ENCODE measurements at regions not wholly inside any gene's neighbourhood (a gene's known extent, or its start where the extent isn't known, plus 50 kb on each side); places are given as distances from the start of the nearest gene placed in this dataset.
"Not testable (repeated sequence)": the region's sequence is repeated elsewhere in the genome, so short reads cannot be mapped to it uniquely, and the experiment has no call there.

DNA sequence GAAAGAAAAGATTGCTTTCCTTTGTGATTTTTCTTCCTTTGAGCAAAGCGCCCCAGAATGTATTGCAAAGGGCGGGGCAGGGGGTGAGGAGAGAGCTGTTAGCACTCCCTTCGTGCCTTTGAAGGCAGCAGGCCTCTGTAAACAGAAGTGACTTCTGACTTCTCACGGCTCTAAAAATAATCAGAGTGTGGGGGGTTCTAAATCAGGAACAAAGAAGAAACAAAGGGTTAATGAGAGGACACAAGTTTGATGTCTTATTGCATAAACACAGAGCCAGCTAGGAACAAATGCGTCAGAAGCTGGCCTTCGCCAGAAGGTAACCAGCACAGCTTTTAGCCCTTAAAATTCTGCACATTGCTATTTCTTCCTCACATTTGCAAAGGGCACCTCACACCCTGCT lies 626.2 kb downstream of the MID1IP1 start:
- intact Hi-C loops (cut with micrococcal nuclease) = no loop called here

- intact Hi-C loops (cut with micrococcal nuclease) = no loop called here
Observed at GRCh38 chrX:39427906-39428305, 626.6 kb downstream of the MID1IP1 start.

GRCh38 chrX:39430551-39430950 lies 629.3 kb downstream of the MID1IP1 start:
- intact Hi-C loops (cut with micrococcal nuclease) = no loop called here

GRCh38 chrX:39431893-39432292 lies 630.6 kb downstream of the MID1IP1 start:
- intact Hi-C loops (cut with micrococcal nuclease) = no loop called here

- intact Hi-C loops (cut with micrococcal nuclease) = not testable (repeated sequence)
Observed at GRCh38 chrX:39434671-39435070, 633.4 kb downstream of the MID1IP1 start.

- intact Hi-C loops (cut with micrococcal nuclease) = not testable (repeated sequence)
Observed at GRCh38 chrX:39436538-39436937, 635.3 kb downstream of the MID1IP1 start.

DNA sequence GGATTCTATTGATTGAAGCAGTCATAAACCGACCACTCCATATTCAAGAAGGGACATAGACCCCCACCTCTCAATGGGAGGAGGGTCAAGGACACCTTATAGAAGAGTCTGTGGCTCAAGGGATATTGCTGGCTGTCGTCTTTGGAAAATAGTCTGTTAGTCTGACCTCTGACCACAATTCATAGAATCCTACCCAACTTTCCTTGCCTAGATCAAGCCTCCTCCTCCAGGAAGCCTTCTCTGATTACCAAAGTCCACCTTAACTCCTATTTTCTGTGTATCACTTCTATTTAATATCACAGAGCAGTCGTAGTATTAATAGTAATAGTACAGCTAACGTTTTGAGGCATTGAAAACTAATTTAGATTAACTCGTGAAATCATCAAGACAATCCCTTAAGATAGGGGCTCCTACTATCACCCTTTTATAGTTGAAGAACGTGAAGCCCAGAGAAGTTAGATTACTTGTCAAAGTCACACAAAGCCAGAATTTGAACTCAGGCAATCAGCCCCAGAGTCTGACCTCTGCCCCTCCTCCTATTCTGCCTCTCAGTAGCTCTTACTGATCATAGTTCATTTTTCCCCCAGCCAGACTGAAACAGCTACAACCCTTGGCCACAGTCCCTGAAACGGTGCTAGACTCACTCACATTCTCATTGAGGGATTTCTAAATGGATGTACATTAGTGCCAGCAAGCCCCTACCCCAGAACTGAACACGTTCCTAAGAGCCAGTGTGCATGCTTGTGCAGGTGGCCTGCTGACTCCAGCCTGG lies 636.6 kb downstream of the MID1IP1 start:
- intact Hi-C loops (cut with micrococcal nuclease) = no loop called here

- intact Hi-C loops (cut with micrococcal nuclease) = no loop called here
Observed at GRCh38 chrX:39438603-39439602, 637.6 kb downstream of the MID1IP1 start.

DNA sequence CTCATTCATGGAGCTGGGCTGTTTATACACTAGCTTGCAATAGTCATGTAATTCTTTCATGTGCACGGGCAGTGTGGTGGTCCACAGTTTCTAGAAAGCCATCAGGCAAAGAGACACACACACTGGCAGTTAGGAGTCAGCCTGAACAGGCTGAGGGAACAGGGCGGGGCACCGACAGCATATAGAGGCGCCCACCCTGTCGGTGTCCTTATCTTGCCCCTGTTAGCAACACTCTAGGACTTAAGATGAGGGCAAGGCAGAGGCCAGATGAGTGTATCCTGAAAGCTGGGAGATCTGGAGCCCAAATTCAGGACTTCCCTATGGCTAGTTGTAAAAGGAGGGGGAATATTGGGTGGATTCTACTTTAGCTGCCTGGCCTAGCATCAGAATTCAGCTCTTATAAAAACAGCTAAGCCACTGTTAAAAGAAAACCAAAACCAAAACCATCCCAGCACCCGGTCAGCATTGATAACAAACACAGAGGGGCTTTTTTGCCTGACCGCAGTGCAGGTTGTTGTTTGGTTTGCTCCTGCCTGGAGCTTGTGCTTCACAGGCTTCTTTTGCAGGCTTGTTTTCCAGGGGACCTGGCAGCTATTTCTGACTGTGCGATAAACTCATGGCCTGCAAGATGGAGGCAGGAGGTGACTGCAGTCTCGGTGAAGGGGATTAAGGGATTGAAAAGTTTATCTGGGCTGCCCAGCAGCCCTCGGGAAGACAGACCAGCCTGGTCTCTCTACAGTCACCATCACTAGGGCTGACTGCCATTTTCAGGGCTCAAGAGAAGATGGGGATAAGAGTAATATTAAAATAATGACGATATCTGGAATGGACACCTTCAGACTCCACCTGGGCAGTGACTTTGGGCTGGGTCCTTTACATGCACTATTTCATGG lies 638.9 kb downstream of the MID1IP1 start:
- intact Hi-C loops (cut with micrococcal nuclease) = loop anchor here (10.0 kb wide), 1 partner anchor 105 kb away; no protein-coding TSS in a partner anchor

- intact Hi-C loops (cut with micrococcal nuclease) = loop anchor here (10.0 kb wide), 1 partner anchor 106 kb away; no protein-coding TSS in a partner anchor
Observed at GRCh38 chrX:39440799-39441284, 639.6 kb downstream of the MID1IP1 start.

DNA sequence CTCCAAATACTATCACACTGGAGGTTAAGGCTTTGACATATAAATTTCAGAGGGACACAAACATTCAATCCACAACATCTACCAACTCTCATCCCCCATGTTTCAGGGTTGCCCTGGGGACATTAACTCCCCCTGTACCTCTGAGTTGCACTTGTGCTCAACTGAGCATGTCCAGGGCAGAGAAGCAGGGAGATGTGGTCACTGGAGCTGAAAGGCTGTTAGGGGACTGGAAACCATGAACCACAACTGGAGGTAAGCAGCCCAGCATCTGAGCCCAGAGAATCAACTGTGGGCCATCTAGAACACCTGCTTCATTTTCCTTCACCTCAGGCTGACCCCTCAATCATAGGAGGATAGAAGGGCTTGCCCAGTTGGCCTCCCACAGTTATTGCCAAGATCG lies 641.1 kb downstream of the MID1IP1 start:
- intact Hi-C loops (cut with micrococcal nuclease) = loop anchor here (10.0 kb wide), 1 partner anchor 108 kb away; no protein-coding TSS in a partner anchor

GRCh38 chrX:39443240-39443639 lies 642.0 kb downstream of the MID1IP1 start:
- intact Hi-C loops (cut with micrococcal nuclease) = loop anchor here (10.0 kb wide), 1 partner anchor 108 kb away; no protein-coding TSS in a partner anchor

GRCh38 chrX:39445336-39445735 lies 644.1 kb downstream of the MID1IP1 start:
- intact Hi-C loops (cut with micrococcal nuclease) = loop anchor here (1.0 to 10.0 kb wide), 2 partner anchors 111 to 184 kb away; no protein-coding TSS in a partner anchor

GRCh38 chrX:39449352-39449751 lies 648.1 kb downstream of the MID1IP1 start:
- intact Hi-C loops (cut with micrococcal nuclease) = loop anchor here (10.0 kb wide), 1 partner anchor 115 kb away; no protein-coding TSS in a partner anchor

DNA sequence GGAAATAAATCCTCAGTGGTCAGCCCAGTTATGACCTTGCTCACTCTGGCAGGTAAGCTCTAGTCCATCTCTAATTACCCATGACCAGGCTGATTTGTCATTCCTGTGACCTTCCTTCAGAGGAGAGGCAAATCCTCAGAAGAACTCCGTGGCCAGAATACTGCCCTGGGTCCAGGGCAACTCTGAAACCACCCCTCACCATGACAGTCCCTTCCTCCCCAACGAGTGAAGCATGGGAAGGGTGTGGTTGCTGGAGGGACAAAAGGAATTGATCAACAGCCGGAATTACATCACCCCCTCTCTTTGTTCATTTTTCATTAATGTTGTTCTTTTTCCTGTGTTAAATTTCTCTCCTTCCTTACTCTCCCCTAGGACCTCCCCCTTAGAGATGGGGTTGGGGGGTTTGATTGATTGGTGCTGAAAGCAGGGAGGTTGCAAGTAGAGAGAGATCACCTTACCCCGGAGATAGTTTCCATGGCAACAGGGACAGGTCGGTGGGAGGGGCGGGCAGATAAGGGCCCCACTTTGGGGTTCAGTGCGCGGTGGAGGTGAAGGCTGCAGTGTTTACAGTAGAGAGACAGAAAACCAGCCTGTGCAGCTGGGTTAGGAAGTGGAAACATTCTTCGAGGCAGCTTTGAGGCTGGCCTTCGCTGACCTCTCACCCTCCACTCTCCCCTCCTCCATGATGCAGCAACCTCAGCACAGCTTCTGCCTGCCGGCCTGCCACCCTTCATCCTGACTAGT lies 647.4 kb downstream of the BCOR start:
- intact Hi-C loops (cut with micrococcal nuclease) = no loop called here

GRCh38 chrX:39451046-39451445 lies 646.7 kb downstream of the BCOR start:
- intact Hi-C loops (cut with micrococcal nuclease) = no loop called here

- intact Hi-C loops (cut with micrococcal nuclease) = no loop called here
Observed at GRCh38 chrX:39452401-39452800, 645.4 kb downstream of the BCOR start.

- intact Hi-C loops (cut with micrococcal nuclease) = no loop called here
Observed at GRCh38 chrX:39453889-39454621, 643.7 kb downstream of the BCOR start.
